ENCODE measurements at regions not wholly inside any gene's neighbourhood (a gene's known extent, or its start where the extent isn't known, plus 50 kb on each side); places are given as distances from the start of the nearest gene placed in this dataset.

DNA sequence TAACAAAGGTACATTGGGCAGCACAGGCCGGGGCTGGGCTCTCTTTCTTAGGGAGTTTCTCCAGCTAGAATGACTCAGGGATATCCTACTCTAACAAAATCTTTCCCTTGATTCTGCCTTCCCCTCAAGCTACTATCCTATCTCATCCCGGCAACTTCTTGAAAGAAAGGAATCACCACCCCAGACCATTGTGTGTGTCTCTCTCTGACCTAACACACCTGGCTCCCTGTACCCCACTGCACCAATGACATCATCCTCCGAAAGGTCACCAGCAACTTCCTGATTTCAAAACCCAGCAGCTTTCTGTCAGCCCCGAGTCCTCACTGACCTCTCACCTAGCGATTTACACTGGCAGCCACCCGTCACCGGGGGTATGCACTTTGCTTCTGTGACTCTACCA is 72.1 kb upstream of the MAP4K4 start:
- TF ChIP-seq, protein P1, sequence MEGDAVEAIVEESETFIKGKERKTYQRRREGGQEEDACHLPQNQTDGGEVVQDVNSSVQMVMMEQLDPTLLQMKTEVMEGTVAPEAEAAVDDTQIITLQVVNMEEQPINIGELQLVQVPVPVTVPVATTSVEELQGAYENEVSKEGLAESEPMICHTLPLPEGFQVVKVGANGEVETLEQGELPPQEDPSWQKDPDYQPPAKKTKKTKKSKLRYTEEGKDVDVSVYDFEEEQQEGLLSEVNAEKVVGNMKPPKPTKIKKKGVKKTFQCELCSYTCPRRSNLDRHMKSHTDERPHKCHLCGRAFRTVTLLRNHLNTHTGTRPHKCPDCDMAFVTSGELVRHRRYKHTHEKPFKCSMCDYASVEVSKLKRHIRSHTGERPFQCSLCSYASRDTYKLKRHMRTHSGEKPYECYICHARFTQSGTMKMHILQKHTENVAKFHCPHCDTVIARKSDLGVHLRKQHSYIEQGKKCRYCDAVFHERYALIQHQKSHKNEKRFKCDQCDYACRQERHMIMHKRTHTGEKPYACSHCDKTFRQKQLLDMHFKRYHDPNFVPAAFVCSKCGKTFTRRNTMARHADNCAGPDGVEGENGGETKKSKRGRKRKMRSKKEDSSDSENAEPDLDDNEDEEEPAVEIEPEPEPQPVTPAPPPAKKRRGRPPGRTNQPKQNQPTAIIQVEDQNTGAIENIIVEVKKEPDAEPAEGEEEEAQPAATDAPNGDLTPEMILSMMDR (conservative IDR thresholded peaks at IDR 0.05; ENCODE audit: low read depth, low read length), result no peak
- TF ChIP-seq EZH2 (IDR thresholded peaks at IDR 0.05; ENCODE audit: borderline replicate concordance, low read depth, low read length, poor library complexity, severe bottlenecking), result no peak
